Activated T-helper 9 cell treated with anti-CD3 and anti-CD28 coated beads, Interleukin-2, amount 50 U/mL, for 16 hours (primary cell): ENCODE measurements at regions not wholly inside any gene's neighbourhood (a gene's known extent, or its start where the extent isn't known, plus 50 kb on each side); places are given as distances from the start of the nearest gene placed in this dataset.

ENCODE experiments used
- DNase-seq: peaks from one replicate; pipeline ENCODE4 v3.0.0-alpha.2; 2020; ENCODE audit warnings: low read depth

- DNase-seq = no peak
Observed at GRCh38 chr7:117929237-117929636, 56.0 kb upstream of the CTTNBP2 start.

- no peak for DNase-seq
Observed at GRCh38 chr7:117931314-117931713, 58.1 kb upstream of the CTTNBP2 start.

- DNase-seq = no peak
Observed at GRCh38 chr7:117937049-117937752, 64.0 kb upstream of the CTTNBP2 start.

- no peak for DNase-seq
Observed at GRCh38 chr7:117937753-117938483, 64.7 kb upstream of the CTTNBP2 start.

- DNase-seq = no peak
Observed at GRCh38 chr7:117941138-117941810, 68.0 kb upstream of the CTTNBP2 start.

- no peak for DNase-seq
Observed at GRCh38 chr7:117942780-117943179, 69.5 kb upstream of the CTTNBP2 start.

GRCh38 chr7:117944886-117945285 lies 71.6 kb upstream of the CTTNBP2 start:
- no peak for DNase-seq

- DNase-seq = no peak
Observed at GRCh38 chr7:117946151-117946633, 73.0 kb upstream of the CTTNBP2 start.

GRCh38 chr7:117949232-117949631 lies 76.0 kb upstream of the CTTNBP2 start:
- no peak for DNase-seq

- DNase-seq = no peak
Observed at GRCh38 chr7:117950601-117951260, 77.5 kb upstream of the CTTNBP2 start.

- DNase-seq = no peak
Observed at GRCh38 chr7:117951285-117951684, 78.0 kb upstream of the CTTNBP2 start.

- no peak for DNase-seq
Observed at GRCh38 chr7:117951691-117952280, 78.5 kb upstream of the CTTNBP2 start.

GRCh38 chr7:117955046-117955445 lies 81.8 kb upstream of the CTTNBP2 start:
- DNase-seq = no peak

- DNase-seq = no peak
Observed at GRCh38 chr7:117960351-117960750, 87.1 kb upstream of the CTTNBP2 start.

- DNase-seq = no peak
Observed at GRCh38 chr7:117961235-117961634, 88.0 kb upstream of the CTTNBP2 start.

GRCh38 chr7:117962366-117962994 lies 89.2 kb upstream of the CTTNBP2 start:
- DNase-seq = no peak

GRCh38 chr7:117963264-117964197 lies 90.3 kb upstream of the CTTNBP2 start:
- DNase-seq = no peak

GRCh38 chr7:117970801-117971200 lies 97.6 kb upstream of the CTTNBP2 start:
- DNase-seq = no peak

GRCh38 chr7:117971556-117972244 lies 98.5 kb upstream of the CTTNBP2 start:
- DNase-seq = no peak

- DNase-seq = no peak
Observed at GRCh38 chr7:117972606-117973005, 99.4 kb upstream of the CTTNBP2 start.
